HT1080 (cell line): ENCODE measurements at regions not wholly inside any gene's neighbourhood (a gene's known extent, or its start where the extent isn't known, plus 50 kb on each side); places are given as distances from the start of the nearest gene placed in this dataset.
"Not testable (repeated sequence)": the region's sequence is repeated elsewhere in the genome, so short reads cannot be mapped to it uniquely, and the experiment has no call there.

Experiments used
- DNase-seq: peaks from one replicate; pipeline ENCODE4 v3.0.0-alpha.2; 2015; ENCODE audit warnings: low read depth

GRCh38 chr3:15851735-15852134 is 54.0 kb upstream of the ANKRD28 start:
- DNase-seq = no peak

DNA sequence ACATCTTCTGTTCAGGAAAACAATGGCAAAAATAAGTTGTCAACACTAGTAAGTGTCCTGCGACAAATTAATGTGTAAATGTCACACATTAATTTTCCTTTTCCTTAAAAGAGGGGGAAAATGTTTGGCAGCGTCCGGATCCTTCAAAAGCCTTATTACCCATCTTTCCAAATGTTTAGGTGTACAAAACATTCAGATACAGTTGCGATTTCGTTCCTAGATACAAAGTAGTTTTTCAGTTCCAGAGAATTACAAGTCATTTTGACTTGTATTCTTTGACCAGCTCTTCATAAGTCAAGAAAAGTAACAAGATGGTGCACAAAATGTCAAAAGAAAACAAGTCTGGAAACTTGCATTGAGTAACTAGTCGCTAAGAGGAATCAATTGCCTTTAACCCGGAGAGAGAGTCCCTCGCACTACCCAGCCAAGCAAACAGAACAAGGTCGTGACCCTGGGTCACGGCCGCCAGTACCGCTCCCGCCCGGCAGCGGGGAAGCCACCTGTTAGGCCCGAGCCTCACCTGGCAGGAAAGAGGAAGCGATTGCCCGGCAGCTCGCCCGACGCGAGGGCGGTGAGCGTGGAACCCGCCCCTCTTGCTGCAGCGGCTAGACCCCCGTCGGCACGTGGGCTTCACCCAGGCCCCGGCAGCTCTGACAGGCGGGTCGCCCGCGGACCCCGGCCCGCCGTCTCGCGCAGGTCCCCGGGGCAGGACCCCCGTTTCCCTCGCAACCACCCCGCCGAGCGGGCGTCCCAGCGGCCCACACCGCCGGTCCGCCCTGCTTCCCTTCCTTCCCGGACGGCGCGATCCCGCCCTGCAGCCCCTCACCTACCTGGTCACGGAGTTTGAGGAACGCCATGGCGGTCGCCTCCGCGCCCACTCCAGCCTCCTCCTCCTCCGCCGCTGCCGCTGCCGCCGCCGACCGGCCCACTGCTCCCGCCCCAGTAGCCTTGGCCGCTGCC is 61.0 kb upstream of the ANKRD28 start:
- peak; percentile 25 for DNase-seq

DNA sequence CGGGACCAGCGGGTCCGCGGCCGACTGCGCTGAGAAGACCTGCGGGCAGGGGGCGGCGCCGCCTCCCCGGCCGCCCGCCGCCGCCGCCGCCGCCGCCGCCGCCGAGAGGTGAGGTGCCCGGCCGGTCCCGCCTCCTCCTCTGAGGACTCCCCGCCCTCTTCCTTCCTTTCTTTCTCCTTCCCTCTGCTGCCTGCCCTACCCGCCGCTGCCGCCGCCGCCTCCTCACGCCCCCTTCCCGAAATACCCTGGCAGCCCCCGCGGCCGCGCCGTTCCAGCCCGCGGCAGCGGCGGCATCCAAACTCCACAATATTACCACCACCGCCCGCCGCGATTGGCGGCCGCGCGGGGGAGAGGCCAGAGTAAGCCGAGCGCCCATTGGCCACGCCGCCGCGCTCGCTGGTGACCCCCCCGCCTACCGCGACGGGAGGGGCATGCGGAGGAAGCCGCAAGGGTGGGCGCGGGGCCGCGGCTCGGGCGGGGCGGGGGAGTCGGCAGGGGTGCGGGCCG is 61.8 kb upstream of the ANKRD28 start:
- DNase-seq = peak; percentile 88

DNA sequence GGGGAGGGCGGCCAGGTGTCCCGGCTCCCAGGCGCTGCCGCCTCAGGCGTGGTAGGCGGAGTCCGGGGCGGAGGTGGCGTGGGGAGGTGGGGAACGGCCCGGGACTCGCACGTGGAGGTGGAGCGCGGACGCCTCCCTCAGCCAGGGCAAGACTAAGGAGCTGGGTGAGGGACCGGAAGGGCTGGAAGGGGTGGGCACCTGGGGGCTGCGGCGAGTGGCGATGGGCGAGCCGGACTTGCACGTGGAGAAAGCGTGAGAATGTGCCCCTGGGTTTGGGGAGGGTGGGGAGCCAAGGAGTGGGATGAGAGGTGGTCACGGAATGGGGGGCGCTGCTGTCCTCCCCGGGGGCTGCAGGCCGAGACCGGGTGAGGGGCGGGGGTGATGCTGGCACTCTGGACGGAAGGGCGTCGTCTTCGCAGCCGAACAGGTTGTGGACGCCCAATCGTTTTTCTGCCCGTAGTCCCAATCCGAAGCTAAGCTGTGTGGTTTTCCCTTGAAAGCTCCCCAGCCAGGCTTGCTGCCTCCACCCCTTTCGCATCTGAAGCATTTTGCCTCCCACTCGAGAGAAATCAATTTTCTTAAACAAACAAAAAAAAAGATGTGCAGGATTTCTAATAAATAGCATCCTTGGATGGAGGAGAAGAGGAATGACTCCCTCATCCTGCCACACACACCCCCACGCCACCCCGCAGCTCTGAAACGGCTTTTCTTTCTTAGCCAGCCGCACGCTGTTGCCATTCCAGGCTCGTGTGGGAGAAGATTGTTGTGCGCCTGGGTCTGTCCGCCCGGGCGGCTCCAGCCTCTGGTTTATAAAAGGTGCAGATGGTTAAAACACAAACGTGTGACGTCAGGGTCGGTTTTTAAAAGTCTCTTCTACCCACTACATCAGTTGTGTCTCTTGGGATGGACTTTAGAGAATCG is 62.5 kb upstream of the ANKRD28 start:
- DNase-seq = peak; percentile 48

- no peak for DNase-seq
Measured at GRCh38 chr3:15861163-15861562, 63.4 kb upstream of the ANKRD28 start.

GRCh38 chr3:15872807-15873206 is 75.0 kb upstream of the ANKRD28 start:
- DNase-seq = no peak

DNA sequence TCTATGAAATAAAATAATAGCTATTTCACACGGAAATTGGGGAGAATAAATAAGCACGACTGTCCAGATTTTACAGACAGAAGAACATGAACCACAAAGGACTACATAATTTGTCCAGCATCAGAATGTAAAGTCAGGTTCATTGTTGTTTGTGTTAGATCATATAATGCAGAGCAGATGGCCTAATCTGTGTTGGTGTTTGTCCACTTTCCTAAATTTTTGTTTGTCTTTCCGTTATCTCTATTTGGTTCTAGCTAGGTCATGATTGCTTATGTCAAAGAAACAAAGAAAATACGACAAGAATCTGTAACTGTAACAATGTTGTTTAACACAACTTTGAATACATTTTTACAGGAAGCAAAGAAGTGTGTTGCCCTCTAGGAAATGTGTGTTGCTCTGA is 75.6 kb upstream of the ANKRD28 start:
- no peak for DNase-seq

- DNase-seq = peak; percentile 45
Measured at GRCh38 chr3:15875016-15875689, 77.4 kb upstream of the ANKRD28 start.

DNA sequence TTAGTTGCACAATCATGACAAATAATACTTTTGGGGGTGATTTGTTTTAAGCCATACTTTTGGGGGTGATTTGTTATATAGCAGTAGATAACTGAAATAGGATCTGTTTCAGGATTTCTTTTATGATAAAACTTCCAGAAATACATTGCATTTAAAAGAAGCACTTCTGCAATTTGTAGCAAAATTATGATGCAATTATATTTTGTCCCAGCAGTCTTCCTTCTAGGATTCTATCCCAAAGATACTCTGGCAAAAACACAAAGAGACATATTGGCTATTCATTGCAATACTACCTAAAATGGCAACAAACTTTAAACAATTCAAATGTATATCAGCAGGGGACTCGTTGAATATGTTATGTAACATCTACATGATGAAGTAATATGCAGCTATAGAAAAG is 78.9 kb upstream of the ANKRD28 start:
- no peak for DNase-seq

GRCh38 chr3:15877813-15878212 is 80.0 kb upstream of the ANKRD28 start:
- DNase-seq = no peak

GRCh38 chr3:15879787-15880186 is 82.0 kb upstream of the ANKRD28 start:
- not testable (repeated sequence) for DNase-seq

- no peak for DNase-seq
Measured at GRCh38 chr3:15882577-15882976, 84.8 kb upstream of the ANKRD28 start.

GRCh38 chr3:15884132-15884531 is 86.4 kb upstream of the ANKRD28 start:
- no peak for DNase-seq

- DNase-seq = no peak
Measured at GRCh38 chr3:15886521-15886920, 88.7 kb upstream of the ANKRD28 start.

- DNase-seq = no peak
Measured at GRCh38 chr3:15887261-15887660, 89.5 kb upstream of the ANKRD28 start.

GRCh38 chr3:15889936-15890335 is 92.2 kb upstream of the ANKRD28 start:
- no peak for DNase-seq

GRCh38 chr3:15892311-15893227 is 94.8 kb upstream of the ANKRD28 start:
- no peak for DNase-seq

GRCh38 chr3:15894382-15894781 is 96.6 kb upstream of the ANKRD28 start:
- no peak for DNase-seq

DNA sequence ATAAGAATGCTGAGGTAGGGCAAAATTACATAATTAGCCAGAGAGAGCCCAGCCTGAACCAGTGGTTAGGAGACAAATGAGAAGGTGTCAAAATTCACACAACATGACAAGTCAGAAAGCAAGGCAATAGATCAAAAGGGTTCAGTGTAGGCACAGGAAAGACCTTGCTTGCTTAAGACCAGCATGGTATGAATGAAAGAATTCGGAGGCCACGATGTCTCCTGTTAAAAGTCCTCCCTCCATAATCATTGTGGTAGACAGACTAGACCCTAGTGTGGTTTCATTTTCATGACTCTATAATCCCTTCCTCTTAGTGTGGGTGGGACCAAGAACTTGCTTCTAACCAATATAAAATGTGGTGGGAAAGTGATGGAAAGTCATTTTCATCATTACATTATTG is 98.7 kb upstream of the ANKRD28 start:
- DNase-seq = no peak

GRCh38 chr3:15899388-15899787 is 101.6 kb upstream of the ANKRD28 start:
- DNase-seq = peak; percentile 64
